ENCODE measurements at regions not wholly inside any gene's neighbourhood (a gene's known extent, or its start where the extent isn't known, plus 50 kb on each side); places are given as distances from the start of the nearest gene placed in this dataset.

GRCh38 chr10:124168991-124169802 lies 75.8 kb upstream of the CHST15 start:
- Histone ChIP-seq H3K79me2 (replicated peaks; ENCODE audit: insufficient read depth) (no peaks in the 10 kb centered on the region), H4K20me1 (replicated peaks; ENCODE audit: insufficient read depth) (no peaks in the 10 kb centered on the region), H3K4me2 (no peak overlapping the region), H3K4me3 (no peak overlapping the region), H3K36me3 (ENCODE audit: insufficient read depth) (no peaks in the 10 kb centered on the region), H3K4me1 (ENCODE audit: insufficient read depth) (no peaks in the 10 kb centered on the region), H3K9me2 (ENCODE audit: insufficient read depth) (no peaks in the 10 kb centered on the region), H3K27me3 (ENCODE audit: insufficient read depth) (no peaks in the 10 kb centered on the region), H3F3A (replicated peaks; ENCODE audit: low read depth) (no peaks in the 10 kb centered on the region), H3K27ac (ENCODE audit: low read depth) (no peak overlapping the region), H2AFZ (no peak overlapping the region)
- H3K27me3 Mint-ChIP-seq (ENCODE audit: insufficient read depth, low read depth, poor library complexity), result peaks cover 11% of the 10 kb centered on the region
- no peak overlapping the region for H3K27ac Mint-ChIP-seq
- no peaks in the 10 kb centered on the region for H3K36me3 Mint-ChIP-seq (ENCODE audit: low read depth)
- ATAC-seq, result peak; percentile 52; the same call in 2 of the 3 replicates
- no peak overlapping the region for H3K4me3 Mint-ChIP-seq
- H3K4me1 Mint-ChIP-seq, result peaks cover 5% of the 10 kb centered on the region
- no peak for DNase-seq (ENCODE audit: low spot score)
- H3K9me3 Mint-ChIP-seq, result no peaks in the 10 kb centered on the region; the same call in 2 of the 3 replicates
- TF ChIP-seq, protein P1, sequence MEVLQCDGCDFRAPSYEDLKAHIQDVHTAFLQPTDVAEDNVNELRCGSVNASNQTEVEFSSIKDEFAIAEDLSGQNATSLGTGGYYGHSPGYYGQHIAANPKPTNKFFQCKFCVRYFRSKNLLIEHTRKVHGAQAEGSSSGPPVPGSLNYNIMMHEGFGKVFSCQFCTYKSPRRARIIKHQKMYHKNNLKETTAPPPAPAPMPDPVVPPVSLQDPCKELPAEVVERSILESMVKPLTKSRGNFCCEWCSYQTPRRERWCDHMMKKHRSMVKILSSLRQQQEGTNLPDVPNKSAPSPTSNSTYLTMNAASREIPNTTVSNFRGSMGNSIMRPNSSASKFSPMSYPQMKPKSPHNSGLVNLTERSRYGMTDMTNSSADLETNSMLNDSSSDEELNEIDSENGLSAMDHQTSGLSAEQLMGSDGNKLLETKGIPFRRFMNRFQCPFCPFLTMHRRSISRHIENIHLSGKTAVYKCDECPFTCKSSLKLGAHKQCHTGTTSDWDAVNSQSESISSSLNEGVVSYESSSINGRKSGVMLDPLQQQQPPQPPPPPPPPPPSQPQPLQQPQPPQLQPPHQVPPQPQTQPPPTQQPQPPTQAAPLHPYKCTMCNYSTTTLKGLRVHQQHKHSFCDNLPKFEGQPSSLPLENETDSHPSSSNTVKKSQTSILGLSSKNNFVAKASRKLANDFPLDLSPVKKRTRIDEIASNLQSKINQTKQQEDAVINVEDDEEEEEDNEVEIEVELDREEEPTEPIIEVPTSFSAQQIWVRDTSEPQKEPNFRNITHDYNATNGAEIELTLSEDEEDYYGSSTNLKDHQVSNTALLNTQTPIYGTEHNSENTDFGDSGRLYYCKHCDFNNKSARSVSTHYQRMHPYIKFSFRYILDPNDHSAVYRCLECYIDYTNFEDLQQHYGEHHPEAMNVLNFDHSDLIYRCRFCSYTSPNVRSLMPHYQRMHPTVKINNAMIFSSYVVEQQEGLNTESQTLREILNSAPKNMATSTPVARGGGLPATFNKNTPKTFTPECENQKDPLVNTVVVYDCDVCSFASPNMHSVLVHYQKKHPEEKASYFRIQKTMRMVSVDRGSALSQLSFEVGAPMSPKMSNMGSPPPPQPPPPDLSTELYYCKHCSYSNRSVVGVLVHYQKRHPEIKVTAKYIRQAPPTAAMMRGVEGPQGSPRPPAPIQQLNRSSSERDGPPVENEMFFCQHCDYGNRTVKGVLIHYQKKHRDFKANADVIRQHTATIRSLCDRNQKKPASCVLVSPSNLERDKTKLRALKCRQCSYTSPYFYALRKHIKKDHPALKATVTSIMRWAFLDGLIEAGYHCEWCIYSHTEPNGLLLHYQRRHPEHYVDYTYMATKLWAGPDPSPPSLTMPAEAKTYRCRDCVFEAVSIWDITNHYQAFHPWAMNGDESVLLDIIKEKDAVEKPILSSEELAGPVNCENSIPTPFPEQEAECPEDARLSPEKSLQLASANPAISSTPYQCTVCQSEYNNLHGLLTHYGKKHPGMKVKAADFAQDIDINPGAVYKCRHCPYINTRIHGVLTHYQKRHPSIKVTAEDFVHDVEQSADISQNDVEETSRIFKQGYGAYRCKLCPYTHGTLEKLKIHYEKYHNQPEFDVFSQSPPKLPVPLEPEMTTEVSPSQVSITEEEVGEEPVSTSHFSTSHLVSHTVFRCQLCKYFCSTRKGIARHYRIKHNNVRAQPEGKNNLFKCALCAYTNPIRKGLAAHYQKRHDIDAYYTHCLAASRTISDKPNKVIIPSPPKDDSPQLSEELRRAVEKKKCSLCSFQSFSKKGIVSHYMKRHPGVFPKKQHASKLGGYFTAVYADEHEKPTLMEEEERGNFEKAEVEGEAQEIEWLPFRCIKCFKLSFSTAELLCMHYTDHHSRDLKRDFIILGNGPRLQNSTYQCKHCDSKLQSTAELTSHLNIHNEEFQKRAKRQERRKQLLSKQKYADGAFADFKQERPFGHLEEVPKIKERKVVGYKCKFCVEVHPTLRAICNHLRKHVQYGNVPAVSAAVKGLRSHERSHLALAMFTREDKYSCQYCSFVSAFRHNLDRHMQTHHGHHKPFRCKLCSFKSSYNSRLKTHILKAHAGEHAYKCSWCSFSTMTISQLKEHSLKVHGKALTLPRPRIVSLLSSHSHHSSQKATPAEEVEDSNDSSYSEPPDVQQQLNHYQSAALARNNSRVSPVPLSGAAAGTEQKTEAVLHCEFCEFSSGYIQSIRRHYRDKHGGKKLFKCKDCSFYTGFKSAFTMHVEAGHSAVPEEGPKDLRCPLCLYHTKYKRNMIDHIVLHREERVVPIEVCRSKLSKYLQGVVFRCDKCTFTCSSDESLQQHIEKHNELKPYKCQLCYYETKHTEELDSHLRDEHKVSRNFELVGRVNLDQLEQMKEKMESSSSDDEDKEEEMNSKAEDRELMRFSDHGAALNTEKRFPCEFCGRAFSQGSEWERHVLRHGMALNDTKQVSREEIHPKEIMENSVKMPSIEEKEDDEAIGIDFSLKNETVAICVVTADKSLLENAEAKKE (CRISPR knock-in tag; IDR thresholded peaks at IDR 0.05), result no peak
- TF ChIP-seq JUNB (IDR thresholded peaks at IDR 0.05; ENCODE audit: unreplicated experiment), result no peak
- TF ChIP-seq EZH2phosphoT487 (IDR thresholded peaks at IDR 0.05; ENCODE audit: unreplicated experiment), result no peak
- no peak for TF ChIP-seq EZH2 (IDR thresholded peaks at IDR 0.05; ENCODE audit: low read depth, unreplicated experiment)
- TF ChIP-seq REST (IDR thresholded peaks at IDR 0.05; ENCODE audit: unreplicated experiment), result no peak
- no peak for TF ChIP-seq CTCF (conservative IDR thresholded peaks at IDR 0.05; ENCODE audit: low read depth in 2 of 2)
- no peak for TF ChIP-seq ZNF114 (CRISPR knock-in tag; IDR thresholded peaks at IDR 0.05)
- TF ChIP-seq POLR2AphosphoS5 (IDR thresholded peaks at IDR 0.05; ENCODE audit: low read depth), result no peak
- TF ChIP-seq NANOG (IDR thresholded peaks at IDR 0.05; ENCODE audit: borderline replicate concordance), result no peak
- TF ChIP-seq ZNF331 (CRISPR knock-in tag; IDR thresholded peaks at IDR 0.05; ENCODE audit: low read depth), result no peak
